GM04504 (cell line): ENCODE measurements at regions not wholly inside any gene's neighbourhood (a gene's known extent, or its start where the extent isn't known, plus 50 kb on each side); places are given as distances from the start of the nearest gene placed in this dataset.
"Not testable (repeated sequence)": the region's sequence is repeated elsewhere in the genome, so short reads cannot be mapped to it uniquely, and the experiment has no call there.

Experiments used
- DNase-seq: peaks from one replicate; pipeline ENCODE4 v3.0.0-alpha.2; 2012; ENCODE audit warnings: low read depth

GRCh38 chr9:85880507-85880906 is 60.4 kb upstream of the NAA35 start:
- not testable (repeated sequence) for DNase-seq

DNA sequence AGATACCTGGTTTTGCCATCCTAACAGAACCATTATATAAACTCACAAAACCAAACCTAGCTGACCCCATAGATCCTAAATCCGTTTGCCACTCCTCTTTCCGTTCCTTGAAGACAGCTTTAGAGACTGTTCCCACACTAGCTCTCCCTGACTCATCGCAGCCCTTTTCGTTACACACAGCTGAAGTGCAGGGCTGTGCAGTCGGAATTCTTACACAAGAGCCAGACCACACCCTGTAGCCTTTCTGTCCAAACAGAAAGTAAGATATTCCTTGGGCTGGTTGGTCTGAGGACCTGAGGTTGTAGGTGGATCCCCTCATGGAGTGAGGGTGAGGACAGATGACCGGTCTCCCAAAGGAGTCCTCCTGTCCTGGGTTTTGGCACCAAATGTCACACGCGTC is 56.7 kb upstream of the NAA35 start:
- DNase-seq = no peak

DNA sequence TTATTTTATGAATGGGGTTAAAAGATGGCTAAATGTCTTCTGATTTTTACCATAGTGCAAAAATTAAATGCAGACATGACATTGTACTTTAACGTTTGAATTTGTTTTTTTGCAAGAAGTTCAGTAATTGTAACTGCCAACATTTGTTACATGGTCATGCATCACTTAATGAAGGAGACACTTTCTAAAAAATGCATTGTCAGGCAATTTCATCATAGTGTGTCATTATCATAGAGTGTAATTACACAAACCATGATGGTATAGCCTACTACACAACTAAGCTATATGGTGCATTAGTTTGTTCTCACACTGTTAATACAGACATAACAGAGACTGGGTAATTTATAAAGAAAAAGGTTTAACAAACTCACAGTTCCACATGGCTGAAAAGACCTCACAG is 50.0 kb upstream of the NAA35 start:
- DNase-seq = no peak
